ENCODE measurements at regions not wholly inside any gene's neighbourhood (a gene's known extent, or its start where the extent isn't known, plus 50 kb on each side); places are given as distances from the start of the nearest gene placed in this dataset.
A peak's percentile ranks its signal among the peaks of the same experiment; 100 is the strongest.

DNA sequence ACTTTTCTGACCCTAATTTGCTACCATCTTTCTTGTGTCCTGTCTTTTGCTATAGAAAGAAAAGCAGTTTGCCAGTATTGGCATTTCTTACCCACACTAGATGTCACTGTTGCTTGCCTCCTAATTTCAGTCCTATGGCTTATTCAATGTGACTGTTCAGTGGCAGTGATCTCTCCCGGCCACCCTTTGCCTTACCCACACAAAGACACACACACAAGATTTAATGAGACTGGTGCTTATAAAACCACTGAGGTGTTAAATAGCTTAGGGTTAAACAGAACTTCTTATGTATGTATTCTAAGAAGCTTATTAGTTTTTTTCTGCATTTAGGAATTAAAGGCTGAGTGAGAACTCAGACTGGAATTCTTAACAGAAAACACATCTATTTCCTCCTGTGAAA, 233.6 kb upstream of the ASCC3 start:
- H3K36me3 ChIP-seq (ENCODE audit: low read depth): no peaks in the 10 kb centered on the region
- H3F3A ChIP-seq (ENCODE audit: insufficient read depth): no peaks in the 10 kb centered on the region
- H3K9me2 ChIP-seq (ENCODE audit: insufficient read depth): no peaks in the 10 kb centered on the region
- H4K20me1 ChIP-seq (ENCODE audit: insufficient read depth): no peaks in the 10 kb centered on the region
- H3K27me3 ChIP-seq (replicated peaks; ENCODE audit: insufficient read depth): no peaks in the 10 kb centered on the region
- H3K9ac ChIP-seq: no peak overlapping the region
- H2AFZ ChIP-seq: no peak overlapping the region
- H3K79me2 ChIP-seq (ENCODE audit: insufficient read depth): no peaks in the 10 kb centered on the region
- TF ChIP-seq EZH2 (IDR thresholded peaks at IDR 0.05; ENCODE audit: insufficient read depth, poor library complexity, severe bottlenecking) (no peak), EZH2phosphoT487 (IDR thresholded peaks at IDR 0.05; ENCODE audit: insufficient read depth, low read depth) (no peak)
- H3K4me1 ChIP-seq (ENCODE audit: insufficient read depth): no peaks in the 10 kb centered on the region
- DNase-seq: peak; percentile 54
- H3K27ac ChIP-seq: no peak overlapping the region
- no peak overlapping the region for H3K4me3 ChIP-seq
- H3K4me2 ChIP-seq (ENCODE audit: unreplicated experiment): no peak overlapping the region
- WGBS, 2 experiments (ENCODE audit: low coverage in 1 of 2, low lambda C conversion rate in 2 of 2, missing lambda C conversion rate in 2 of 2): 0 to 4% methylated on average over 1 of the region's 1 CpG
- no peaks in the 10 kb centered on the region for H3K9me3 ChIP-seq (ENCODE audit: low read depth)
- in situ Hi-C loops (cut with MboI): no loop called here

DNA sequence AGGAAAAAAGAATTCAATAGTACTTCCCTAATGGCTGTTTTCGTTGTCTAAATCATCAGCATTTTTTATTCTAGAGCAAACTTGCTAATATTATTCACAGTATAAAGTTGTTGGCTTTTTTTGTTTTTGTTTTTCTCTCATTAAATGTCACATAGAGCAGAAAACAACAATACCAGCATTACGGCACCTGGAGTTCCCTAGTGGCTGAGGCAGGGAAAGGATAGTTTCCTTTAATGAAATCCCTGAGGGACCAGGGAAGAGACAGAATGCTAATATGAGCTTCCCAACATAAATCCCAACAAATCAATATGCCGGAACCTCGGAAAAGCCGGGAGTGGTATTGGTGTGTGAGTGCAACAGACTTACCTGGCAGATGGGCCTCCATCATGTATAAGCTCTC, 235.2 kb upstream of the ASCC3 start:
- Histone ChIP-seq H3K4me3 (no peak overlapping the region), H3K79me2 (ENCODE audit: insufficient read depth) (no peaks in the 10 kb centered on the region), H3K27me3 (replicated peaks; ENCODE audit: insufficient read depth) (no peaks in the 10 kb centered on the region), H3K9ac (no peak overlapping the region), H3K9me2 (ENCODE audit: insufficient read depth) (no peaks in the 10 kb centered on the region), H3K27ac (no peak overlapping the region), H4K20me1 (ENCODE audit: insufficient read depth) (no peaks in the 10 kb centered on the region), H2AFZ (no peak overlapping the region), H3K4me2 (ENCODE audit: unreplicated experiment) (no peak overlapping the region), H3K9me3 (ENCODE audit: low read depth) (no peaks in the 10 kb centered on the region), H3K4me1 (ENCODE audit: insufficient read depth) (no peaks in the 10 kb centered on the region), H3K36me3 (ENCODE audit: low read depth) (no peaks in the 10 kb centered on the region), H3F3A (ENCODE audit: insufficient read depth) (no peaks in the 10 kb centered on the region)
- DNase-seq: no peak
- 74 to 75% methylated on average over 5 of the region's 5 CpGs for WGBS, 2 experiments (ENCODE audit: low coverage in 1 of 2, low lambda C conversion rate in 2 of 2, missing lambda C conversion rate in 2 of 2)
- in situ Hi-C loops (cut with MboI): no loop called here
- TF ChIP-seq EZH2 (IDR thresholded peaks at IDR 0.05; ENCODE audit: insufficient read depth, poor library complexity, severe bottlenecking): no peak

DNA sequence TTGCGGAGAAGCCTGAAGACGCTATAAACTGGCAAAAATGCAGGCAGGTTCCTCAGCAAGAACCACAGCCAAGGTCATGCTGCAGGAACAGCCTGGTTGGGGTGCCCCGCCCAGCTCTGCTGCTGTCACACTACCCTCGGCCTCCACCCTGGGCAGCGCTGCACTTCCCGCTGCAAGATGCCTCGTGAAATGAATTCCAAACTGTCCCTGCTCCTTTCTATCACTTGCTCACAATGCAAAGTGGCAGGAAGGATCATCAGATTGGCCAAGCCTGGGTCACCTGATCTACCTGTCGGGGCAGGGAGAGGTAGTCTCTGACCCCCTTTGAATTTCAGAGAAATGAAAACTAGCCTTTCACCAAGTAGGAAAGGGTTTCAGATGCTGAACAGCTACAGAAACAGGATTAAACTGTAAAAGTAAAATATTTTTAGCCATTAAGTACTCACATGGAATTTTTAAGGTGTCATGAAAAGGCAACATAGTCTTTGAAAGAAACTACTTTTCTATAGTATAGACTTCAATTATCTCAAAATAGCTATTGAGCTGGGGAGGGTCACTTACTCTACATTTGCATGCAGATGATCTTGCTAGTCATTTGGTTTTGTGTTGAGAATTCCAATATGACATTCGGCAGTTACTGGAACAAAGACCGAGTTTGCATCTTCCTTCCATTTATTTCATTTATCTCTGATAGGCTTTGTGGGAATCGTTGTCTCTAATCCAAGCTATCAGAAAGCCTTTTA, 236.4 kb upstream of the ASCC3 start:
- Histone ChIP-seq H3K9me2 (ENCODE audit: insufficient read depth) (no peaks in the 10 kb centered on the region), H3K27ac (no peak overlapping the region), H3K4me1 (ENCODE audit: insufficient read depth) (no peaks in the 10 kb centered on the region), H3K27me3 (replicated peaks; ENCODE audit: insufficient read depth) (no peaks in the 10 kb centered on the region), H2AFZ (no peak overlapping the region), H3K4me3 (no peak overlapping the region), H3K36me3 (ENCODE audit: low read depth) (no peaks in the 10 kb centered on the region), H3K79me2 (ENCODE audit: insufficient read depth) (no peaks in the 10 kb centered on the region), H3K4me2 (ENCODE audit: unreplicated experiment) (no peak overlapping the region), H4K20me1 (ENCODE audit: insufficient read depth) (no peaks in the 10 kb centered on the region), H3K9me3 (ENCODE audit: low read depth) (no peaks in the 10 kb centered on the region), H3F3A (ENCODE audit: insufficient read depth) (no peaks in the 10 kb centered on the region), H3K9ac (no peak overlapping the region)
- DNase-seq: no peak
- in situ Hi-C loops (cut with MboI): no loop called here
- TF ChIP-seq EZH2 (IDR thresholded peaks at IDR 0.05; ENCODE audit: insufficient read depth, poor library complexity, severe bottlenecking): no peak
- no peak for TF ChIP-seq EZH2phosphoT487 (IDR thresholded peaks at IDR 0.05; ENCODE audit: insufficient read depth, low read depth)
- 33 to 45% methylated on average over 11 of the region's 11 CpGs for WGBS, 2 experiments (ENCODE audit: low coverage in 1 of 2, low lambda C conversion rate in 2 of 2, missing lambda C conversion rate in 2 of 2)

DNA sequence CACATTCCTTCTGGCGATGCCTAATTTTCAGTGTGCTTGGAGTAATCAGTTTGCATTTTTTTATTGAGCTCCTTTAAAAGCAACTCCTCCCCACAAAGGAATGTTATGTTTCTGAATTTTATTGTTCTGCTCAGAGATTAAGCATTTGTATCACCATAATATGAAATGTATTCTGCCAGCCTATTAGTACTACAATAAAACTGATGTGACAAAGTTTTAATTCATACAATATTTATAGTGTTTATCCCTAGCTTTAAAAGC, 236.9 kb upstream of the ASCC3 start:
- no peak for DNase-seq
- no peaks in the 10 kb centered on the region for H4K20me1 ChIP-seq (ENCODE audit: insufficient read depth)
- no peak overlapping the region for H3K4me2 ChIP-seq (ENCODE audit: unreplicated experiment)
- H3K9ac ChIP-seq: no peak overlapping the region
- H2AFZ ChIP-seq: no peak overlapping the region
- no peaks in the 10 kb centered on the region for H3F3A ChIP-seq (ENCODE audit: insufficient read depth)
- H3K4me3 ChIP-seq: no peak overlapping the region
- H3K9me3 ChIP-seq (ENCODE audit: low read depth): no peaks in the 10 kb centered on the region
- in situ Hi-C loops (cut with MboI): no loop called here
- H3K27me3 ChIP-seq (replicated peaks; ENCODE audit: insufficient read depth): no peaks in the 10 kb centered on the region
- H3K36me3 ChIP-seq (ENCODE audit: low read depth): no peaks in the 10 kb centered on the region
- no peaks in the 10 kb centered on the region for H3K79me2 ChIP-seq (ENCODE audit: insufficient read depth)
- no peak overlapping the region for H3K27ac ChIP-seq
- no peak for TF ChIP-seq EZH2 (IDR thresholded peaks at IDR 0.05; ENCODE audit: insufficient read depth, poor library complexity, severe bottlenecking)
- no peak for TF ChIP-seq EZH2phosphoT487 (IDR thresholded peaks at IDR 0.05; ENCODE audit: insufficient read depth, low read depth)
- 0% methylated on average over 1 of the region's 1 CpG for WGBS, 2 experiments (ENCODE audit: low coverage in 1 of 2, low lambda C conversion rate in 2 of 2, missing lambda C conversion rate in 2 of 2)
- no peaks in the 10 kb centered on the region for H3K9me2 ChIP-seq (ENCODE audit: insufficient read depth)
- no peaks in the 10 kb centered on the region for H3K4me1 ChIP-seq (ENCODE audit: insufficient read depth)

- Histone ChIP-seq H3K9me2 (ENCODE audit: insufficient read depth) (no peaks in the 10 kb centered on the region), H4K20me1 (ENCODE audit: insufficient read depth) (no peaks in the 10 kb centered on the region), H3K4me1 (ENCODE audit: insufficient read depth) (no peaks in the 10 kb centered on the region), H3F3A (ENCODE audit: insufficient read depth) (no peaks in the 10 kb centered on the region), H2AFZ (no peak overlapping the region), H3K27ac (no peak overlapping the region), H3K79me2 (ENCODE audit: insufficient read depth) (no peaks in the 10 kb centered on the region), H3K4me2 (ENCODE audit: unreplicated experiment) (no peak overlapping the region), H3K9ac (no peak overlapping the region), H3K36me3 (ENCODE audit: low read depth) (no peaks in the 10 kb centered on the region), H3K9me3 (ENCODE audit: low read depth) (no peaks in the 10 kb centered on the region), H3K27me3 (replicated peaks; ENCODE audit: insufficient read depth) (no peaks in the 10 kb centered on the region), H3K4me3 (no peak overlapping the region)
- DNase-seq: no peak
- TF ChIP-seq EZH2phosphoT487 (IDR thresholded peaks at IDR 0.05; ENCODE audit: insufficient read depth, low read depth) (no peak), EZH2 (IDR thresholded peaks at IDR 0.05; ENCODE audit: insufficient read depth, poor library complexity, severe bottlenecking) (no peak)
- in situ Hi-C loops (cut with MboI): no loop called here
- WGBS, 2 experiments (ENCODE audit: low coverage in 1 of 2, low lambda C conversion rate in 2 of 2, missing lambda C conversion rate in 2 of 2): 43 to 44% methylated on average over 4 of the region's 4 CpGs
Measured at GRCh38 chr6:101120747-101121146, 239.6 kb upstream of the ASCC3 start.

All from GM23248 (cell line).